ENCODE measurements at regions not wholly inside any gene's neighbourhood (a gene's known extent, or its start where the extent isn't known, plus 50 kb on each side); places are given as distances from the start of the nearest gene placed in this dataset.

DNA sequence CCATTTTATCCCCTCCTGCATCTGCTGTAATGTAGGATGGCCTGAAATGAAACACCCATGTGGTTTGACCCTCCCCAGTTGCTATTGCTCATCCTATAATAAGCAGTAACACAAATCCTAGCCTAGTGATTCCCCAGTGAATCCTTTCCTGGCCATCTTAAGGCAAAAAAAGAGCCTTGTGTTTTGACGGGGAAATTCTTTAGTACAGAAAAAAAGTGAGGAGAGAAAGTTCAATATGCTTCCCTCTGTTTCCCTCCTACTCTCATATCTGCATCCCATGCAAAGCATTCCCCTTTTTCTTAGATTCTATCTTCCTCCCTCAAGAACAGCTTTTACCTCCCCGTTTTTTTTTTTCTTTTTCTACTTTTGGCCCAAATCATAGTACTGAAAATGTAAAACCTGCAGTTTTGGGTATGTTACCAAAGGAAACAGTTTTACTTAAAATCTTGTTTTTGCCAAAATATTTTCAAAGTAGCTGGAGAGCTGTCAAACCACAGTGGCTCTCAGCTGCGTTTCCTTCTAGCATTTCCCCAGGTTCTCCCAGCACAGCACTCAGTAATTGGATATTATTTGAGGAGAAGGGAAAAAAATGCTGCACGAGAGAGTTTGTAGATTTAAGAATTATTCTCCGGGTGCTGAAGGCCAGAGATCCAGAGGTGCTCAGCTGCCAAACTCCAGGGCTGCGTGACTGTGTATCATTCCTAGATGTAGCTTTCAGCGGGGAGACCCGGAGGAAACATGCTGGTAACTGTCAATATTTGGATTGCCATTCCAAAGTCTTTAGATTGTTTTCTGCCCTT, 321.4 kb downstream of the NPR3 start:
- no peak for TF ChIP-seq POLR2A (IDR thresholded peaks at IDR 0.05)
- no peak for TF ChIP-seq POLR2AphosphoS5 (IDR thresholded peaks at IDR 0.05; ENCODE audit: insufficient read depth in 1 of 2, low read depth in 1 of 2)
- TF ChIP-seq CTCF (IDR thresholded peaks at IDR 0.05) = no peak
- Histone ChIP-seq H3K9me3 (no peaks in the 10 kb centered on the region), H3K4me1 (no peaks in the 10 kb centered on the region), H3K27me3 (no peaks in the 10 kb centered on the region), H3K36me3 (no peaks in the 10 kb centered on the region), H3K4me3 (no peak overlapping the region), H3K27ac (no peak overlapping the region)
- intact Hi-C loops (cut with DNase I) = no loop called here
- DNase-seq (ENCODE audit: extremely low spot score in 2 of 2) = no peak

GRCh38 chr5:33033516-33033915, 322.4 kb downstream of the NPR3 start:
- H3K9me3 ChIP-seq = no peaks in the 10 kb centered on the region
- intact Hi-C loops (cut with DNase I) = no loop called here
- TF ChIP-seq POLR2A (IDR thresholded peaks at IDR 0.05) (no peak), POLR2AphosphoS5 (IDR thresholded peaks at IDR 0.05; ENCODE audit: insufficient read depth in 1 of 2, low read depth in 1 of 2) (no peak), CTCF (IDR thresholded peaks at IDR 0.05) (no peak)
- no peak for DNase-seq (ENCODE audit: extremely low spot score in 2 of 2)
- H3K4me3 ChIP-seq = no peak overlapping the region
- H3K36me3 ChIP-seq = no peaks in the 10 kb centered on the region
- no peaks in the 10 kb centered on the region for H3K27me3 ChIP-seq
- H3K27ac ChIP-seq = no peak overlapping the region
- no peaks in the 10 kb centered on the region for H3K4me1 ChIP-seq

GRCh38 chr5:33034777-33035176, 323.7 kb downstream of the NPR3 start:
- intact Hi-C loops (cut with DNase I) = no loop called here
- Histone ChIP-seq H3K9me3 (no peaks in the 10 kb centered on the region), H3K27ac (no peak overlapping the region), H3K36me3 (no peaks in the 10 kb centered on the region), H3K27me3 (no peaks in the 10 kb centered on the region), H3K4me3 (no peak overlapping the region), H3K4me1 (no peaks in the 10 kb centered on the region)
- no peak for TF ChIP-seq POLR2AphosphoS5 (IDR thresholded peaks at IDR 0.05; ENCODE audit: insufficient read depth in 1 of 2, low read depth in 1 of 2)
- TF ChIP-seq CTCF (IDR thresholded peaks at IDR 0.05) = no peak
- no peak for TF ChIP-seq POLR2A (IDR thresholded peaks at IDR 0.05)
- DNase-seq (ENCODE audit: extremely low spot score in 2 of 2) = no peak

DNA sequence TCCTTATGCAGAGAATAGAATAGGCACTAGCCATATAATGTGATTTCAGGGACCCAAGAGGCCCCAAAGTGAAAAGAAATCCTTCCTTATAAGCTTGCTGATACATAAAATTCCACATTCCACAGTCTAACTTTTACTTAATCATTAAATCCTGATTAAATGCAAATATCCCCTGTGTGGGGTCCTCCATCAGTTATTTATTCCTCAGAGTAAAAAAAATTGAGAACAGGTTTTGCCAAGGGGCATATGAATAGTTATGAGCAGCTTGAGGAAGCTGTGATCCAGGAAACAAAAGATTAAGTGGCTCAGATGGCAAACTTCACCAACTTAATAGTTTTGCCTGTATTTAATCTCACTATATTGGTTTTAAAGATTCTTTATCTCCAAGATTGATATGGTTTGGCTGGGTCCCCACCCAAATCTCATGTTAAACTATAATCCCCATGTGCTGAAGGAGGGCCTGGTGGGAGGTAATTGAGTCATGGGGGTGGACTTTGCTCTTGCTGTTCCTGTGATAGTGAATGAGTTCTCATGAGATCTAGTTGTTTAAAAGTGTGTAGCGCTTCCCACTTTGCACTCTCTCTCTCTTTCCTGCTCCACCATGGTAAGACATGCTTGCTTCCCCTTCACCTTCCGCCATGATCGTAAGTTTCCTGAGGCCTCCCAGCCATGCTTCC, 324.9 kb downstream of the NPR3 start:
- Histone ChIP-seq H3K9me3 (no peaks in the 10 kb centered on the region), H3K27me3 (no peaks in the 10 kb centered on the region), H3K4me1 (no peaks in the 10 kb centered on the region), H3K4me3 (no peak overlapping the region), H3K36me3 (no peaks in the 10 kb centered on the region), H3K27ac (no peak overlapping the region)
- intact Hi-C loops (cut with DNase I) = no loop called here
- no peak for TF ChIP-seq POLR2AphosphoS5 (IDR thresholded peaks at IDR 0.05; ENCODE audit: insufficient read depth in 1 of 2, low read depth in 1 of 2)
- TF ChIP-seq CTCF (IDR thresholded peaks at IDR 0.05) = no peak
- no peak for TF ChIP-seq POLR2A (IDR thresholded peaks at IDR 0.05)
- DNase-seq (ENCODE audit: extremely low spot score in 2 of 2) = no peak

- no peak for TF ChIP-seq POLR2AphosphoS5 (IDR thresholded peaks at IDR 0.05; ENCODE audit: insufficient read depth in 1 of 2, low read depth in 1 of 2)
- TF ChIP-seq POLR2A (IDR thresholded peaks at IDR 0.05) = no peak
- TF ChIP-seq CTCF (IDR thresholded peaks at IDR 0.05) = no peak
- DNase-seq (ENCODE audit: extremely low spot score in 2 of 2) = no peak
- no peak overlapping the region for H3K4me3 ChIP-seq
- H3K27ac ChIP-seq = no peak overlapping the region
- H3K27me3 ChIP-seq = no peaks in the 10 kb centered on the region
- H3K36me3 ChIP-seq = no peaks in the 10 kb centered on the region
- intact Hi-C loops (cut with DNase I) = no loop called here
- H3K9me3 ChIP-seq = no peaks in the 10 kb centered on the region
- no peaks in the 10 kb centered on the region for H3K4me1 ChIP-seq
These were observed 326.0 kb downstream of the NPR3 start for GRCh38 chr5:33037076-33037475.

All from vagina (tissue), 2 donors.